T47D (cell line): ENCODE measurements at regions not wholly inside any gene's neighbourhood (a gene's known extent, or its start where the extent isn't known, plus 50 kb on each side); places are given as distances from the start of the nearest gene placed in this dataset.
"Not testable (repeated sequence)": the region's sequence is repeated elsewhere in the genome, so short reads cannot be mapped to it uniquely, and the experiment has no call there.

ENCODE experiments used
- DNase-seq, 2 experiments: peaks; one replicate each; pipeline versions ENCODE4 v3.0.0 to v3.0.0-alpha.2; 2011 to 2012; ENCODE audit warnings: low read depth in 1 of 2, low spot score in 1 of 2
- JUND ChIP-seq: IDR thresholded peaks from 2 replicates; pipeline ENCODE4 v1.6.1; 2012; ENCODE audit warnings: low read depth
- in situ Hi-C: cut with HindIII; loops from 2 replicates; pipeline ENCODE4 v1.10.0; 2016; ENCODE audit warnings: low sequenced_read_pairs, low pct_unique_long_range_greater_than_20kb

GRCh38 chrX:125204681-125205132 lies 115.0 kb upstream of the TEX13C start:
- TF ChIP-seq JUND: no peak
- no peak for DNase-seq
- in situ Hi-C loops: no loop called here

DNA sequence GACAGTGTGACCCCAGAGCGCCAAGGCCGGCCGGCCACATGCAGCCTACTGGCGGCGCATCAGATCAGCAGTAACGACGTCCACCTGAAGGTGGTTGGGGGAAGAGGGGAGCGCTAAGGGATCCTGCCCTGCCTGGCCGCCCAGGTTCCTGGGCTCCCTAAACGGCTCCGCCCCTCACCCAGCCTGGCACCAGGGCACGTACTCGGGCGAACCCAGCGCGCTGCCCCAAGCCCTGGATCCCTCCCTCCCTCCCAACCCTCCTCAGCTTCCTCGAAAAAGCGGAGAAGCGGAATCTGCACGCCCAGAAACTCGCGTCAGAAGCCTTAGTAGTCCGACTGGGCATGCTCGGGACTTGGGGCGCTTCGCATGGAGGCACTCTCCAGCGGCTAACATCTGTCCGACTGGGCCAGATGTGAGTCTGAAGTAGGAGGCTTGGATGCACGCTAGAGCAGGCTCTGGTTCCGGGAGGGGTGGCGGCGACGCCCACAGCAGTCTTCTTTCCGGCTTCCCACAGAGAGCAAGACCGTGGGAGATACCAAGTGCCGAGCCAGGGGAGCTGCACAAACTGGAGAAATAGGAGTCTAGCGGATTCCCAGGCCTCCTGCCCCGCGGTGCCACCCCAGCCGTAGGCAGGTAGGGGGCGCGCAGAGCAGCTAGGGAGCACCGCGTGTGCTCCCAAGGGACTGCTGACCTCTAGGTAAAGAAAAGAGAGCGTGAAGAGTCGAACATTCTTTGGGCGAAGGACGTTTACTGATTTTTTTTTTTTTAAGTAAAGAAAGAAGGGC lies 114.3 kb upstream of the TEX13C start:
- DNase-seq: peak in 1 of 2 experiments; percentile 75
- in situ Hi-C loops: no loop called here
- TF ChIP-seq JUND: no peak

DNA sequence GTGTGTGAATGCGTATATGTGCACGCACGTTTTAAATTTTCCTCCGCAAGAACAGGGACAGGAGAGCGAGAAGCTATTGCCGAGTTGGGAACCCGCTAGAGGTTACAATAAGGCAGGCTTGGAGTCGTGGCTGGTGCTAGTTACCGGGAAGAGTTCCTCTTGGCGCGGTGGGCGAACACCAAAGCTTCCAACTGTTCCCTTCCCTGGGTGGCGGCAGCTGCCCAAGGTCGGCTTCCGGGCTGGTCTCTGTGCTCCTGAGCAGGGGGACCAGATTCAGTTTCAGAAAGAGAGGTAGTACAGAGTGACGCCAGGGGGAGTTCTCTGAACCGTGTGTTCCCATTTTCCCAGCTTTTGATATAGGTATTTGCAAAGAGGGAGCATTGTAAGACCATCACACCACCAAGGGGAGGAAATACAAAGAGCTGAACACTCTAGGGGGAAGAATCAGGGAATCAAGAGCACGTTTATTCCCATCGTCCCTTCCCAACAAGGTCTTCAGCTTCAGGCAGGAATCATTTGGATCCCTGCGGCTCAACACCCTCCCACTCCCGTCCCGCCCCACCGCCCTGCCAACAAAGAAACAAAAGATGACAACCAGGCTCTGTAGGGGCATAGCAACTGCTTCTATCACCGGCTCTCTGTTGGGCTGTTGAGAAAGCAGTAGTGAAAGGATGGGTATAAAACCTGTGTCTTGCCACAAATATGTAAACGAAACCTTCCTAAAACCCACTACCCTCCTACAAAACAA lies 113.6 kb upstream of the TEX13C start:
- in situ Hi-C loops: no loop called here
- no peak for DNase-seq
- TF ChIP-seq JUND: no peak

DNA sequence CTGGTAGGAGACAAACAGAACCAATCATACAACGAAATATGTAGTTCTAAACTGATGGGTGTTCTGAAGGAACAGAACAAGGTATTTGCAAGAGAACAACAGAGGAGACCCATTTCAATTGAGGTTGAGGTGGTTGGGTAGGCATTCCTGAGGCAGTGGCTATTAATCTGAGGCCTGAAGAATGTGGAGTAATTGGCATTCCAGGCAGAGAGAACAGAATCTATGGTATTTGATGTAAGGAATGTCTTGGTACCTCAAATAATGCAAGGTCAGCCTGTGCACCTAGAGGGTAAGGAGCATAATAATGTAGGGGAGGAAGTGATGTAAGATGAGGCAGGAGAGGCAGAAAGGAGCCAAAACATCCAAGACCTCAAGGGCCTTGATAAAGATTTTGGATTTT lies 109.5 kb upstream of the TEX13C start:
- in situ Hi-C loops: no loop called here

DNA sequence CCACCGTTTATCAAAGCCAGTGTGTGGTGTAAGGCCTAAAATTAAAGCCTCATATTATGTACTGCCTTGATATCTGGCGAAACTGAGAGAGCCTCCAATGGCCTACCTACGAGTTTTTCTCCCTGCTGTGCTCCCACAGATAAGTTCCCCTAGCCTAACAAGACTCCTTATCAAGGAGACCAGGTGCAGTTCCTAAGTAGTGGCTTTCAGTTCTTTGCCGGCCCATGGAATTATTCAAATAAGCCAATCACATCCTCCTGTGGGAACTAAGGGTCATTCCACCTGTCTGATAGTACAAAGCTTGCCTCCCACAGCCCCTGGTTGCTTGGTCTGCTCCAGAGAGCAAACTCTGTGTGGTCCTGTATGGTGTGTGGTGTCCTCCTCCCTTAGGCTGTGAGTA lies 99.8 kb upstream of the TEX13C start:
- in situ Hi-C loops: no loop called here
- DNase-seq: no peak
- no peak for TF ChIP-seq JUND

More for the DNA sequence above, 109.5 kb upstream of the TEX13C start:
- no peak for DNase-seq
- no peak for TF ChIP-seq JUND

GRCh38 chrX:125236955-125237354 lies 82.7 kb upstream of the TEX13C start:
- TF ChIP-seq JUND: no peak
- in situ Hi-C loops: no loop called here
- no peak for DNase-seq

DNA sequence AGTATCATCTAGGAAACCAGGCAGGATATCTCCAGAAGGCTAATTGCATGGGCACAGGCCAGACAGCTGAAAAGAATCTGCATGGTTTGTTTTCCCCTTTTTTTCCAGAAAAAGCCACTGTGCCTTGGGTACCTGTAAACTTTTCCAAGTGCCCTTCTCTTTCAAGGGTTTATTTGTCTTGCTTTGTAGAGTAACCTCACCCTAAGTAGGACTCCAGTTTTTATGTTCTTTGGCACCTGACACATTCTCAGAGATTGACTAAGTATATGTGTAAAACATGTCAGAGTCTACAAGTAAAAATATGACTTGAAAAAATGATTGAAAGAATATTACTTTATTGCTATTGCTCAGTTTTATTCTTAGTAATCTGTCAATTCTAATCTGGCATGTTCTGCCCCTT lies 70.7 kb upstream of the TEX13C start:
- in situ Hi-C loops: no loop called here
- TF ChIP-seq JUND: no peak
- DNase-seq: no peak

GRCh38 chrX:125255759-125256158 lies 63.9 kb upstream of the TEX13C start:
- in situ Hi-C loops, DNase-seq: not testable (repeated sequence)

GRCh38 chrX:125262836-125263235 lies 56.8 kb upstream of the TEX13C start:
- TF ChIP-seq JUND: no peak
- in situ Hi-C loops: no loop called here
- no peak for DNase-seq

DNA sequence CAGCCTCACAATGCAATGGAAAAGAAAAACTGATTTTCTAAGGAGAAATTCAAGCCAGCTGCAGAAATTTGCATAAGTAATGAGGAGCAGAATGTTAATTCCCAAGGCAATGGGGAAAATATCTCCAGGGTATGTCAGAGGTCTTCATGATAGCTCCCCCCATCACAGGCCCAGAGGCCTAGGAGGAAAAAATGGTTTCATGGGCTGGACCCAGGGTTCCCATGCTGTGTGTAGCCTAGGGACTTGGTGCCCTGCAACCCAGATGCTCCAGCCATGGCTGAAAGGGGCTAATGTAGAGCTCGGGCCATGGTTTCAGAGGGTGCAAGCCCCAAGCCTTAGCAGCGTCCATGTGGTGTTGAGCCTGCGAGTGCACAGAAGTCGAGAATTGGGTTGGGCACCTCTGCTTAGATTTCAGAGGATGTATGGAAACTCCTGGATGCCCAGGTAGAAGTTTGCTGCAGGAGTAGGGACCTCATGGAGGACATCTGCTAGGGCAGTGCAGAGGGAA lies 53.5 kb upstream of the TEX13C start:
- no peak for DNase-seq
- no peak for TF ChIP-seq JUND
- in situ Hi-C loops: no loop called here
